ENCODE measurements at regions not wholly inside any gene's neighbourhood (a gene's known extent, or its start where the extent isn't known, plus 50 kb on each side); places are given as distances from the start of the nearest gene placed in this dataset.

GRCh38 chr6:92497281-92497680 lies 922.1 kb downstream of the EPHA7 start:
- Mint-ChIP-seq H3K4me1 (no peaks in the 10 kb centered on the region), H3K36me3 (no peaks in the 10 kb centered on the region), H3K27ac (no peak overlapping the region), H3K4me3 (no peak overlapping the region), H3K9me3 (peaks cover 0 to 2% (median 0%) of the 10 kb centered on the region in 7 donors), H3K27me3 (ENCODE audit: low read depth in 3 of 3) (no peaks in the 10 kb centered on the region)
- no peak for DNase-seq
- H3K4me1 ChIP-seq (ENCODE audit: control insufficient read depth in 1 of 2, insufficient read depth in 2 of 2, low read length in 2 of 2): no peaks in the 10 kb centered on the region
- no peak overlapping the region for H3K9ac ChIP-seq (ENCODE audit: insufficient read depth, low read length, poor library complexity, severe bottlenecking)
- no peak for TF ChIP-seq CTCF (IDR thresholded peaks at IDR 0.05)
- H3K79me2 ChIP-seq (ENCODE audit: insufficient read depth, low read length): no peaks in the 10 kb centered on the region
- H3K4me2 ChIP-seq (replicated peaks; ENCODE audit: extremely low read depth, low read length, poor library complexity, severe bottlenecking): no peak overlapping the region
- WGBS (ENCODE audit: insufficient coverage): no CpG with 5 or more reads among the region's 2 CpGs
- H3K27me3 ChIP-seq (ENCODE audit: control insufficient read depth in 2 of 2, insufficient read depth in 2 of 2, low read length in 2 of 2): no peaks in the 10 kb centered on the region
- H3K9me3 ChIP-seq (replicated peaks in 1 of 2; ENCODE audit: control insufficient read depth in 1 of 2, insufficient read depth in 1 of 2, low read length in 2 of 2): no peaks in the 10 kb centered on the region
- intact Hi-C loops (cut with micrococcal nuclease): no loop called here
- H4K20me1 ChIP-seq (ENCODE audit: insufficient read depth, low read length): no peaks in the 10 kb centered on the region
- no peak overlapping the region for H2AFZ ChIP-seq (ENCODE audit: insufficient read depth, low read depth, low read length, poor library complexity, severe bottlenecking)
- H3K4me3 ChIP-seq (replicated peaks in 1 of 3; ENCODE audit: low read depth in 2 of 3, low read length in 3 of 3): no peak overlapping the region
- H3K27ac ChIP-seq (ENCODE audit: low read depth in 1 of 2, low read length in 2 of 2): no peak overlapping the region
- no peaks in the 10 kb centered on the region for H3K36me3 ChIP-seq (replicated peaks in 1 of 2; ENCODE audit: control insufficient read depth in 1 of 2, insufficient read depth in 2 of 2, low read length in 2 of 2)

- Mint-ChIP-seq H3K9me3 (peaks cover 0 to 2% (median 0%) of the 10 kb centered on the region in 7 donors), H3K36me3 (no peaks in the 10 kb centered on the region), H3K27ac (no peak overlapping the region), H3K27me3 (ENCODE audit: low read depth in 3 of 3) (no peaks in the 10 kb centered on the region), H3K4me3 (no peak overlapping the region), H3K4me1 (no peaks in the 10 kb centered on the region)
- DNase-seq: no peak
- H2AFZ ChIP-seq (ENCODE audit: insufficient read depth, low read depth, low read length, poor library complexity, severe bottlenecking): no peak overlapping the region
- no peaks in the 10 kb centered on the region for H3K79me2 ChIP-seq (ENCODE audit: insufficient read depth, low read length)
- H3K4me1 ChIP-seq (ENCODE audit: control insufficient read depth in 1 of 2, insufficient read depth in 2 of 2, low read length in 2 of 2): no peaks in the 10 kb centered on the region
- H3K36me3 ChIP-seq (replicated peaks in 1 of 2; ENCODE audit: control insufficient read depth in 1 of 2, insufficient read depth in 2 of 2, low read length in 2 of 2): no peaks in the 10 kb centered on the region
- no peak overlapping the region for H3K4me2 ChIP-seq (replicated peaks; ENCODE audit: extremely low read depth, low read length, poor library complexity, severe bottlenecking)
- no peaks in the 10 kb centered on the region for H3K27me3 ChIP-seq (ENCODE audit: control insufficient read depth in 2 of 2, insufficient read depth in 2 of 2, low read length in 2 of 2)
- H4K20me1 ChIP-seq (ENCODE audit: insufficient read depth, low read length): no peaks in the 10 kb centered on the region
- WGBS (ENCODE audit: insufficient coverage): no CpG with 5 or more reads among the region's 4 CpGs
- TF ChIP-seq CTCF (IDR thresholded peaks at IDR 0.05): no peak
- intact Hi-C loops (cut with micrococcal nuclease): no loop called here
- no peak overlapping the region for H3K4me3 ChIP-seq (replicated peaks in 1 of 3; ENCODE audit: low read depth in 2 of 3, low read length in 3 of 3)
- H3K27ac ChIP-seq (ENCODE audit: low read depth in 1 of 2, low read length in 2 of 2): no peak overlapping the region
- no peak overlapping the region for H3K9ac ChIP-seq (ENCODE audit: insufficient read depth, low read length, poor library complexity, severe bottlenecking)
- no peaks in the 10 kb centered on the region for H3K9me3 ChIP-seq (replicated peaks in 1 of 2; ENCODE audit: control insufficient read depth in 1 of 2, insufficient read depth in 1 of 2, low read length in 2 of 2)
Observed at GRCh38 chr6:92496527-92496926, 922.8 kb downstream of the EPHA7 start.
